HG03108 (cell line): ENCODE measurements at regions not wholly inside any gene's neighbourhood (a gene's known extent, or its start where the extent isn't known, plus 50 kb on each side); places are given as distances from the start of the nearest gene placed in this dataset.
"Not testable (repeated sequence)": the region's sequence is repeated elsewhere in the genome, so short reads cannot be mapped to it uniquely, and the experiment has no call there.

Experiments
- ATAC-seq: cut with Tn5 transposase; IDR thresholded peaks from one replicate; pipeline ENCODE4 v1.9.1; 2021; ENCODE audit warnings: moderate library complexity; ENCODE audit not compliant: unreplicated experiment

DNA sequence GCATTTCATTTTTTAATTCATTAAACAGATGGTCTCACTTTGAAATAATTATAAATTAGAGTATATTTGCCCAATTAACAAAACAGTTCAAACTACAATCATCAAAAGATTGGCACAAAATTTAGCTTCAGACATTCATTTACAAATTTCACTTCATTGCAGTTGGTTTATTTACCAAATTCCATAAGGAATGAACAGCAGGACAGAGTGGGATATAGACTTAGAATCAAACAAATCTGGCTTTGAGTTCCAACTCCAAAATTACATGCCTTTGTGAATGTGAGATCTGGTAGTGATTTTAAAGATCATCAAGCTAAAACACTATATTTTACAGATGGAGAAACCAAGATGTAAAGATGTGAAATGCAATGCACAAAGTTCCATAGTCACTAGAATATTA, 310.7 kb upstream of the CNTN5 start:
- ATAC-seq, result no peak

DNA sequence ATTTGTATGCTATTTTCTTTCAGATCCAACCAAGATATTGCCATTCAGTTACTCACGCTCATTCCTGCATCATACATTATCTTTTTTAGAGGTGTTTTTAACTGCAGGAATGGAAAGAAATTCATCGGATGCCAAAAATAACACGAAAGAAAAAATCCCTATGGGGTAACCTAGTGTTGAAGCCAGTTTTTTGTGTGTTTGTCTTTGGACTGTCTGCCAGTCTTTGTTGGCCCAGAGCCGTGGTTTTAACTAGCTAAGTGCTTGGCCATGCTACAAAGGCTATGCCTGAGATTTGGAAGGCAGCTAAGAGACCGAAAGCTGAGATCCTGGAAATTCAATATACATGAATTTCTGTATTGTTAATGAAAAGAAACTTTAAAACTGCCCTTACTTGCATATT, 309.8 kb upstream of the CNTN5 start:
- no peak for ATAC-seq

DNA sequence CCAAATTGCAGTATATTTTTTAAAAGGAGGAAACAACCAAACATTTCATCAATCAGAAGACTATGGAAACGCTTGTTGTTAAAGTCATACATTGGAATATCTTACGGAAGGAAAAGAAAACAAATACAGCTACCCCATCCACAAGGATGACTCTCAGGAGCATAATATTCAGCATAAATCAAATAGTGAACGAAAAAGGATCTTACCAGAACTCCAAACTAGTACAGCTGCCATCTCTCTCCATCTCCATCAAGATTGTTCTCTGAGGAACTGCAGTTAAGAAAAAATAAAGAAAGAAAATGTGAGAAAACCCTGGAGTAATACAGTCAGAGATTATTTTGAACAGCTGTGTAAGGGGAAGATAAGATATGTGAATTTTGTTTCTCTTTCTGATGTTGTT, 299.8 kb upstream of the CNTN5 start:
- ATAC-seq, result no peak

DNA sequence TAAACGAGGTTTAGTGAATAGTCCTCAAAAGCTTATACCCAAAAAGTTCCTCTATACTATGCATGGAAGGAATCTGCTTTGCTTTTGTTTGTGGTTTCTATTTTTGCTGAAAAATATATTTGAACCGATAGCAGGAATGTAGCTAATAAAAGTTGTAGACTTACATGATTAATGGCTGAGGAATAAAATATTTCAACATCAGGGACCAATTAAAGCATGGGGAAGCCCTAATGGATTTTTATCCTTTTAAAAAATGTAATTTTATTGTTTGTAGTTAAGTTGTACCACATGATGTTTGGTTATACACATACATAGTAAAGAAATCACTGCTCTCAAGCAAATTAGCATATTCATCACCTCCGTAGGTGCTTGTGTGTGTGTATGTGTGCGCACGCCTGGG, 295.3 kb upstream of the CNTN5 start:
- no peak for ATAC-seq

DNA sequence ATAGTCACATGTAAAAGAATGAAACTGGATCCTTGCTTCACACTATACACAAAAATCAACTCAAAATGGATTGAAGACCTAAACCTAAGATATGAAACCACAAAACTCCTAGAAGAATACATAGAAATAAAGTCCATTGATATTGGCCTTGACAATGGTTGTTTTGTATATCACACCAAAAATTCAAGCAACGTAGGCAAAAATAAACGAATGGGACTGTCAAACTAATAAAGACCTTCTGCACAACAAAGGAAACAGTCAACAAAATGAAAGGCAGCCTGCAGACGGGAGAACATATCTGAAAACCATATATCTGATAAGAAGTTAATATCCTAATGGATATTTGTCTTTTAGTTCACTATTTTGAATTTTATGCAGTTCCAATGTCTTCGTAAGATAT, 292.3 kb upstream of the CNTN5 start:
- no peak for ATAC-seq

DNA sequence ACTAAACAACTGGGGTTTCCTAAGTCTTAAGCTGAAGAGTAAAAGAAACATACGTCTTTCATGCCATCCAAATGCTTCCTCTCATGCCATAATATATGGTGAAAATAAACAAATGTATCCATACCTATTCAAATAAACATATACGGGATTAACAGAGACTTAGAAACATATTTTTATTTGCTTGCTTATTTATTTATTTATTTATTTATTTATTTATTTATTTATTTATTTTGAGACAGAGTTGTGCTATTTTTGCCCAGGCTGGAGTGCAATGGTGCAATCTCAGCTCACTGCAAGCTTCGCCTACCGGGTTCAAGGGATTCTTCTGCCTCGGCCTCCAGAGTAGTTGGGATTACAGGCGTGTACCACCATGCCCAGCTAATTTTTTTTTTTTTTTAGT, 291.6 kb upstream of the CNTN5 start:
- ATAC-seq, result no peak

DNA sequence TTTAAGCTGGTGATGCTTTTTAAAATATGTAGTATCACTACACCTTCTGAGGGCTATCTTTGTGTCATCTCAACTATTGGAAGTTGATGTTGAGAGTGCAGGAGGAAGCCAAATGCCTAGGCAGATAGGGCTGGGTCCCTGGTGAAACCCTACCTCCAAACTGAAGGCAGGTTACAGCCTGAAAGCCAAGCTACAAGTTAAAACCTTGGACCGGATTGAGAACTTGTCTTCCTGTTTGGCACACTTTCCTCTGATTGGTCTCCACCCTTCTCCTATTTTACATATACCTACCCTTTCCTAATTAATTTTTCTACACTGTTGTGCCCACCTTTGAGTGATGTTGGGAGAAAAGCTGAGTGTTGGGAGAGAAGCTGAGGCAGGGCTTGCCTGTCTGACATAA, 287.8 kb upstream of the CNTN5 start:
- ATAC-seq, result no peak

DNA sequence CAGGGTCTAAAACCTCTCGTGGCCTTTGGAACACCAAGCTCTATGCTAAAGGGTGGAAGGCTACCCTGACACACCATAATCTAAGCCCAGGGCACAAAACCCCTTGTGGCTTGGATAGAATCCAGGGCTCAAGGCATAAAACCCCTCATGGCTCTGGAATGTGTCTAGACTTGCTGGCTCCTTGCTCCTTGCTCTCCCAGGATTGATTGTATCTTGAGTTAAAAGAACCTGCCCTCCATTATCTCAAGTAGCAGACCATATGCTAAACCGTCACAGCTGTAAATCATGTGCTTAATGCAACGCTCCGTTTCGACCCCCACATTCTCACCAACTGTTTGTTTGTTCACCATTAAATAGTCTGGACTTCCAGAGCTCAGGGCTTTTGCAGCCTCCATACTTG, 287.4 kb upstream of the CNTN5 start:
- not testable (repeated sequence) for ATAC-seq

DNA sequence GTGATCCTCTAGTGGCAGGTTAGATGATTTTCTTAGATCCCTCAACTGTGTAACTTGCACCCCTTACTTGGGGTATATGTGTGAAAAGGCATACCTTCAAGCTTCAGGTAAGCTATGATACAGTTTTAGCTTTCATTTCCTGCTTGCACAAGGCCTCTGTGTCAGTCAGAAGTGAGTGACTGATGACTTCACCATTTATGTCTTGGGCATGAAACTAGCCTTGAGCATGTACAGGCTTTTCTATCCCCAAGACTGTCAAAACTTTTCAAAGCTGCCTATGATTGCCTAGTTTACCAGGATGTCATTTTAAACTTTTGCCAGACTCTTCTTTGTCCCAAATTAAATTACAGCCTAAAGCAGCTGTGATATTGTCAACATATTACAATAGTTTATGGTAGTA, 286.1 kb upstream of the CNTN5 start:
- no peak for ATAC-seq

DNA sequence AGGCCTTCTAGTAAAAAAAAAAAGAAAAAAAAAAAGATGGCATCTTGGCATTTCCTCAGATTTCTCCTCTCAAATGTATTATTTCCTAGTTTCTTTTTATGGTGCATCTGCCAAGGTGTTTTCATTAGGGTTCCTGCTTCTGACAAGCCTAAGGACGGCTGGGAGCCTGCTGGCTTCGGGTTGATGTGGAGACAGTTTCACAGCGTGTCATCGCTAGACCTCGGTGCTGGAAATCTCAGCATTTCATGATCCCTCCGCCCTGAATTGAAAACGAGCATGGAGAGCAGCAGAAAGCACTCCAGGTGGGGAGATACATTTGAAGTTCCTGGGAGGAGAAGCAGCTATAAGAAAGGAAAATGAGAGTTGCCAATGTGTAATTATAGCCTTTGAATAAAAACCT, 283.9 kb upstream of the CNTN5 start:
- ATAC-seq, result no peak

DNA sequence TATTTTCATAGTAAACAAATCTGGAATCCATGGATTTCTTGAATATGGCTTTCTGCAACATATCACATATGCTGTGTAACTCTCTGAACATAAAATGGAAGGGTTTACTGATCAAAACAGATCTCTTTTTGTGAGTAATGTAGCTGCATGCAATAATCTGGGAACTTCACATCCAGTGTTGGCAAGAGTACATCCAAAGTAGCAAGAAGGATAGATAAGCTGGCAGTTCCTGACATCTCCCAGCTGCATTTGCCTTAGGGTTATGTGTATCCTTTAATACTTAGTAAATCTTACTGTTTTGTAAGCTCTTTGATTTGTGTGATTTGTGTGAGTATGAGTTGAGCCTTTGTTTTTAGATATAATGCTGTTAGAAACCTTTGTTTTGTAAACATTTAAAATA, 280.4 kb upstream of the CNTN5 start:
- ATAC-seq, result no peak

DNA sequence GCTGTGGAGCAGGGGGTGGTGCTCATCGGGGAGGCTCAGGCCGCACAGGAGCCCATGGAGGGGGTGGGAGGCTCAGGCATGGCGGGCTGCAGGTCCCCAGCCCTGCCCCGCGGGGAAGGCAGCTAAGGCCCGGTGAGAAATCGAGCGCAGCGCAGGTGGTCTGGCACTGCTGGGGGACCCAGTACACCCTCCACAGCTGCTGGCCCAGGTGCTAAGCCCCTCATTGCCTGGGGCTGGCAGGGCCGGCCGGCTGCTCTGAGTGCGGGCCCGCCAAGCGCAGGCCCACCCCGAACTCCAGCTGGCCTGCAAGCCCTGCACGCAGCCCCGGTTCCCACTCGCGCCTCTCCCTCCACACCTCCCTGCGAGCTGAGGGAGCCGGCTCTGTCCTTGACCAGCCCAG, 257.3 kb upstream of the CNTN5 start:
- not testable (repeated sequence) for ATAC-seq

DNA sequence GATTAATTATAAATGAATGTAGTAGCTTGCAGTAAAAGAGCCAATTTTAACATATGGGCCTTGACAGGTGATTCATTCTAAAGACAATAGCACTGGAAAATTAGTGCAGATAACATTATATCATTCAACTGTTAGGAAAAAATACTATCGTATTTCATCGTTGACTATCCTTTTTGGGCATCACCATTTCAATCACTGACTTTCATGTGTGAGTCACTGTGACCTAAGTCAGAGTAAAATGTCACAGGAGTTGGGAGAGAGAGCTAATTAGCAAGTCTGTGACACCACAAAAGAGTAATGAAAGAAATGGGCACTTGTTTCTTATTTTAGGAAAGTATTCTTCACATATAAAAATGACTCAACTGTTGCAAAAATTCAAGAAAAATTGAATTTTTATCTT, 253.8 kb upstream of the CNTN5 start:
- no peak for ATAC-seq

DNA sequence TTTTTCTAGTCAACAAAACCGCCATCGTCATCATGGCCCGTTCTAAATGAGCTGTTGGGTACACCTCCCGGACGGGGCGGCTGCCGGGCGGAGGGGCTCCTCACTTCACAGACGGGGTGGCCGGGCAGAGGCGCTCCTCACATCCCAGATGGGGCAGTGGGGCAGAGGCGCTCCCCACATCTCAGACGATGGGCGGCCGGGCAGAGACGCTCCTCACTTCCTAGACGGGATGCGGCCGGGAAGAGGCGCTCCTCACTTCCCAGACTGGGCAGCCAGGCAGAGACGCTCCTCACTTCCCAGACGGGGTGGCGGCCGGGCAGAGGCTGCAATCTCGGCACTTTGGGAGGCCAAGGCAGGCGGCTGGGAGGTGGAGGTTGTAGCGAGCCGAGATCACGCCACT, 250.7 kb upstream of the CNTN5 start:
- not testable (repeated sequence) for ATAC-seq

DNA sequence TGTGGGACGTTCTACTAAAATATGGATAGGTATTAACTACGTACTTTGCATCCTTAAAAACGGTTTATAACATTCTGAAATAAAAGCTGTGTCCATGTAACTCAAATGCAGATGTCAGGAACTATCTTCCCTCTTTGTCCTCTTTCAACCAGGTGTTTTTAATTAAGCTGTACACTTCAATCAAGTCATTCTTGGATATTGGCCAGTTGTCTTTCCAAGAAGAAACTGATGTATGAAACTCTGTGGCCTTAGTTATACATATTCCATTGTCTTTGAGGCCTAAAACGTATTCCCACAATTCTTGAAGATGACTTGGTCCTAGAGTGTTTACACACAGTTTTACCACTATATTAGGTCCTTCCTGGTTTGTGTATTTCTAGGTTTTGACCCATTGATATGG, 249.0 kb upstream of the CNTN5 start:
- no peak for ATAC-seq

DNA sequence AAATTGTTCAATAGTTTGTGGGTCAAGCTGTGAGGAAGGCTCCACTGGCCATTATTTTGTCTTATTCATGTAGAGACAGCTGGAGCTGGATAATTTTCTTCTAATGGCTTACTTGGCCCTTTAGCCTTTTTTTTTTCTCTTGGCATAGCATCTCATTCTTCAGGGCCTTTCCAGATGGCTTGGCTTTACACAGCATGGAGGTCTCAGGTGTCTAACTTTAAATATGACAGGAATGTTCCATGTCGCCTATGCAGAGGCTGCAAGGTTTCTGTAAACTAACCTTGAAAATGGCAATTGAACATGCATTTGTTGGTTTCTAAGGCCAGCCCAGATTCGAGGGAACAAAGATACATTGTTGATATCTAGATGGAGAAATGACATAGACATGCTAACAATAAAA, 247.9 kb upstream of the CNTN5 start:
- no peak for ATAC-seq

DNA sequence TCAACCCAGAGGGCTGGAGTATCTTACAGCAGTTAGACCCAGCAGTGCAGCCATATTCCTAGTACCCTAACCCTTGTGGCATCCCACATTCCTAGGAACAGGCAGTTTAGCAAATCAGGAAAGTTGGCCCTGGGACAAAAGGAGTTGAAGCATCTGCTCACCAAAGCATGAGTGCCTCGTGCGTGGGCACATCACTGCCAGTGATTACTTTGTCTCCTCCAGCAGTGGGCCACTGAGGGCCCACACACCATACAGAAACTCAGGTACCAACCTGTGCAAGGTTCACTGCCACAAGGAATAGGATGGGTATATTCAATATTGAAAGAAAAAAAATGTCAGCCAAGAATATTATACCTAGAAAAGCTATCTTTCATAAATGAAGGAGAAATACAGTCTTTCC, 227.5 kb upstream of the CNTN5 start:
- no peak for ATAC-seq

DNA sequence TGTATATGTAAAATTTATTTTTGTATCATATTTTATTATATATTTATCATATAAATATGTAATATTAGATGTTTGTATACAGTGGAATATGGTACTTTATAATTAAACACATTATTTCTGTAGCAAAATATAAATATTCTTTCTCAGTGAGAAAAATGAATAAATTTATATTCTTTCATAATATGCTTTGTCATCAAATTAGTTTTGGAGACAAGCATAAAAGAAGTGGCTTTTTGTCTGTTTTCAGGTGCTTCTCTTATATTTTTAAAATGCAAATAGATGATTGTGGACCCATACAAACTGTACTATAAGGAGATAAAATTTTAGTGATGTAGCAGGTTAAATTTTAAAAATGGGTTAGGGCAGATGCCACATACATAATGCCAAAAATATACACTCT, 222.4 kb upstream of the CNTN5 start:
- no peak for ATAC-seq

DNA sequence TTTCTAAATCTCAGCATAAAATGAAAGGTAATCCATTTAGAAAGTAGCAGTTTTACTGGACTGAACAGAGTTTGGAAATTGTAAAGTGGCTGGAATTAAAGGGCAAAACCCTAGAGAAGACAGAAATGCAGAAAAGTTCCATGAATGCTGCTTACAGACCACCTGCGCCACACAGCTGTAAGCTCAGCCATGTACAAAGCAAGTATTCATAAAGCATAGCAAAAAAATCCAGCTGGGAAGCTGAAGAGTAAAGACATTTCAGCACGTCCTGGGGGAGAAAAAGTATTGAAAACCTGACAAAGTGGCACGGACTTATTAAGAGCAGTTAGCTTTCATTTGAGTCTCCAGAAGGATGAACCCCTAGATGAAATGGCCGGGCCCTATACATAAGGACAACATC, 220.1 kb upstream of the CNTN5 start:
- ATAC-seq, result no peak

DNA sequence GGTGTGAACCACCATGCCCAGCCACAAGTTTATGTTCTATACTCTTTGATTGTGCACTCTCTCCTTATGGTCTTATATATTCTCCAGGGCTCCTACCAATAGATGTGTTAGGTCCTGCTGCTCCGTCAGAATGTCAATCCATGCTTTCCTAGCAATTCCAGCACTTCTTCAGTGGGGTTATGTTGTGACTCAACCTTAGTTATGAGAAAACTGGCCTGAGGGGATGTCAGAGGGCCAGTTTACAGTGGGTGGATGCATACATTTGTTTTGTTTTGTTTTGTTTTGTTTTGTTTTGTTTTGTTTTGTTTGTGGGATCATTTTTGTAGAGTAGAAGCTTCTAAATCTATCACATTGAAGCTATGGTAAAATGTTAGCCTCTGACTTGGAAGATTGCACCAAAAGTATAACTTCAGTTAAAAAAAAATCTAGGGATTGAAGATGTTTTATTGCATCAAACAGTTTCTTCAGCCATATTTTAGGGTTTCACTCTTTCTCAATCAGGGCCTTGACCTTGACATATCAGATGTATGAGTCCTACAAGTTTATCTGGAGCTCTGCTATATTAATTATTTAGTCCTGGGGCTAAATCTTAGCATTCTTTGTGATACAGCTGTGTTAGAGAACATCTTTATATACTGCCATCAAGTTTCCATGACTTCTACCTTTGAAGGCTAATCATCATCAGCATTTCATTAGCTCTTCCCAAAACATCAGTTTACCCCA, 191.6 kb upstream of the CNTN5 start:
- ATAC-seq, result no peak

DNA sequence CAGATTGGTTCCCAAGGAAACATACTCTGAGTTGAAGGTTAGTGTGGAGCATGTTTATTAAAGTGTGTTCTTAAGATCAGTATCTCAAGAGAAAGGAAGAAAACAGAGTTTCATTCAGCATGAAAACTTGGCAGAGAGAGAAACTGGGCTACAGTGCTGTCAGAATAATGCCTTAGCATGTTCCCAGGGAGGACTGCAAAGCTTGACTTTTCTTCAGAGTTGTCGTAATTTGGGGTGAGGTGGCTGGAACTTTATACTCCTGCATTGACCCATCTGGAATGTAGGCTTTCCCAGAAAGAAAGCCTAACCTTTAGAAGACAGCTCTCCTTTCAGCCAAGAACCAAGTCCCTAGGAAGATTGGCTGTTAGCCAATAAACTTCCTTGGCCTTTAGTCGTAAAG, 190.8 kb upstream of the CNTN5 start:
- no peak for ATAC-seq

DNA sequence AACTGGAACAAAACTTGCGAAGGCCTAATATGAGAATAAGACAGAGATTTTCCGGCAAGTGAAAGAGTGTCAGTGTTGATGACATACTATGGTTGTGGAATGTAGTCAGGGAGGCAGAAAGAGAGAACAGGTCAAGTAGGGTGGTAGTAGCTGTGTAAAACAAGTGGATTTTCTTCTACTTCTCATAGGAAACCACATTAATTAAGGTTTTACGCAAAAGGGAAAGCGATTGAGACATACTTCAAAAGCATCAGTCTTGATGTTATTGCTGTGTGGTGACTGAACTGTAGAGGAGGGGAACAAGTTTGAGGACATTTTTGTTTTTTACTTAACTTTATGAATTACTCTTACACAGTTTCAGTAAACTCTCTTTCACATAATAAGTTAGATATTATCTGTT, 186.0 kb upstream of the CNTN5 start:
- ATAC-seq, result no peak

DNA sequence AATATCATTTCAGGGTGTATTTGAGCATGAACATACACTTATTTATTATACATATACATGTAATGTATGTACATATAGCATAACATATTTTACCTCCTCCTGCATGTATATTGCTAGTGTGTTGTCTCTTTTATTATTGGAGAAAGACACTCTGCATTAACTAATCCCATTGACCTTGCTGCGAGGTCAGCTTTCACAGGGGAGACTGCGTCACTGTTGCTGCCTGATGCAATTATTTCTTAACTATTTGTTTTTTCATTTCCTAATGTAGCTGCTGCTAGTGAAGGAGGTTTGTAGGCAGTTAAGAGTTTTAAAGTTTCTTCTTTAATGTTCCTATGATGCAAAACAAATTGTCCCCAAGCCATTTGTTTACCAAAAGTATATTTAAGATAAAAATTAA, 185.4 kb upstream of the CNTN5 start:
- ATAC-seq, result no peak

DNA sequence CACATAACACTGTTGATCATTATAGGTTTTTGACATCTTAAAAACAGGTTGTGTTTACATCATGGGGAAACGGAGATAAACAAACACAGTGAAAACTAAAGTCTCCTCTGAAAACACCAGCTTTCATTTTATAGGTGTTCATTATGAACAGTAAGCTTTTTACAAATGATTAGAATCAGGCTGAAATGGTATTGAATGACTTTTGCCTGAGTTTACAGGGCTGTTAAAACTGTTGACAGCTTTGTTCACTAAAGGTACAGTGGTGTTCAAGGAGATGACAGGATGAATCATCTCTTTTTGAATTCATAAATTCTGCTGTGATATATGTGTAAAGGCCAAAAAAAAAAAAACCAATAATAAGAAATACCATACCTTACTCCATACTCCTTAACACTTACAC, 184.6 kb upstream of the CNTN5 start:
- ATAC-seq, result no peak
